Skeletal muscle tissue (tissue), 3 donors: ENCODE measurements at regions not wholly inside any gene's neighbourhood (a gene's known extent, or its start where the extent isn't known, plus 50 kb on each side); places are given as distances from the start of the nearest gene placed in this dataset.
"Not testable (repeated sequence)": the region's sequence is repeated elsewhere in the genome, so short reads cannot be mapped to it uniquely, and the experiment has no call there.

Source experiments
- H3K27ac ChIP-seq: one replicate; pipeline ENCODE4 v1.7.0; 2013; ENCODE audit warnings: mild to moderate bottlenecking, low read depth, low read length, inconsistent platforms
- H3K27me3 ChIP-seq, 3 donors: one replicate each; pipeline ENCODE4 v1.7.0; 2013; ENCODE audit warnings: low read length in 3 of 3; ENCODE audit not compliant: control insufficient read depth in 3 of 3, insufficient read depth in 3 of 3
- H3K36me3 ChIP-seq, 3 donors: one replicate each; pipeline ENCODE4 v1.7.0; 2013; ENCODE audit warnings: low read length in 3 of 3; ENCODE audit not compliant: control insufficient read depth in 3 of 3, insufficient read depth in 3 of 3
- H3K4me1 ChIP-seq, 3 donors: one replicate each; pipeline ENCODE4 v1.7.0; 2013; ENCODE audit warnings: low read length in 3 of 3, mild to moderate bottlenecking in 3 of 3; ENCODE audit not compliant: control insufficient read depth in 3 of 3, insufficient read depth in 3 of 3
- H3K4me3 ChIP-seq, 3 donors: one replicate each; pipeline ENCODE4 v1.7.0; 2013; ENCODE audit warnings: low read length in 3 of 3
- H3K9ac ChIP-seq, 3 donors: one replicate each; pipeline ENCODE4 v1.7.0; 2013; ENCODE audit warnings: low read length in 3 of 3, mild to moderate bottlenecking in 3 of 3, moderate library complexity in 2 of 3, low read depth in 1 of 3
- H3K9me3 ChIP-seq, 3 donors: one replicate each; pipeline ENCODE4 v1.7.0; 2013; ENCODE audit warnings: low read length in 3 of 3; ENCODE audit not compliant: control insufficient read depth in 3 of 3
- donor health status: Osteomylitis.

- no peaks in the 10 kb centered on the region for H3K36me3 ChIP-seq
- no peaks in the 10 kb centered on the region for H3K4me1 ChIP-seq
- no peak overlapping the region for H3K9ac ChIP-seq
- no peaks in the 10 kb centered on the region for H3K27me3 ChIP-seq
- H3K4me3 ChIP-seq, result no peak overlapping the region
- H3K27ac ChIP-seq, result no peak overlapping the region
- H3K9me3 ChIP-seq, result no peaks in the 10 kb centered on the region
These were observed 729.1 kb downstream of the STPG2 start for GRCh38 chr4:97414161-97414560.

GRCh38 chr4:97432551-97432950 is 710.7 kb downstream of the STPG2 start:
- Histone ChIP-seq H3K9me3 (no peaks in the 10 kb centered on the region), H3K4me1 (no peaks in the 10 kb centered on the region), H3K4me3 (no peak overlapping the region), H3K9ac (no peak overlapping the region), H3K36me3 (no peaks in the 10 kb centered on the region), H3K27me3 (no peaks in the 10 kb centered on the region), H3K27ac (no peak overlapping the region)

GRCh38 chr4:97437998-97438705 is 705.1 kb downstream of the STPG2 start:
- H3K27ac ChIP-seq, H3K9me3 ChIP-seq, H3K36me3 ChIP-seq, H3K4me3 ChIP-seq, H3K9ac ChIP-seq, H3K27me3 ChIP-seq, H3K4me1 ChIP-seq: not testable (repeated sequence)

GRCh38 chr4:97453186-97453585 is 690.1 kb downstream of the STPG2 start:
- Histone ChIP-seq H3K27me3 (no peaks in the 10 kb centered on the region), H3K4me3 (no peak overlapping the region), H3K9me3 (peaks cover 0 to 3% (median 0%) of the 10 kb centered on the region in 3 donors), H3K4me1 (no peaks in the 10 kb centered on the region), H3K27ac (no peak overlapping the region), H3K36me3 (no peaks in the 10 kb centered on the region), H3K9ac (no peak overlapping the region)

- Histone ChIP-seq H3K27me3 (no peaks in the 10 kb centered on the region), H3K36me3 (no peaks in the 10 kb centered on the region), H3K9me3 (peaks cover 0 to 3% (median 0%) of the 10 kb centered on the region in 3 donors), H3K9ac (no peak overlapping the region), H3K4me1 (no peaks in the 10 kb centered on the region), H3K4me3 (no peak overlapping the region), H3K27ac (no peak overlapping the region)
These were observed 686.0 kb downstream of the STPG2 start for GRCh38 chr4:97457253-97457652.

GRCh38 chr4:97468272-97468671 is 675.0 kb downstream of the STPG2 start:
- H3K9ac ChIP-seq, result no peak overlapping the region
- no peaks in the 10 kb centered on the region for H3K36me3 ChIP-seq
- no peak overlapping the region for H3K4me3 ChIP-seq

GRCh38 chr4:97475621-97476020 is 667.7 kb downstream of the STPG2 start:
- Histone ChIP-seq H3K27ac (no peak overlapping the region), H3K9ac (no peak overlapping the region), H3K27me3 (no peaks in the 10 kb centered on the region), H3K4me1 (no peaks in the 10 kb centered on the region), H3K9me3 (no peaks in the 10 kb centered on the region), H3K36me3 (no peaks in the 10 kb centered on the region), H3K4me3 (no peak overlapping the region)

More at GRCh38 chr4:97468272-97468671, 675.0 kb downstream of the STPG2 start:
- Histone ChIP-seq H3K4me1 (no peaks in the 10 kb centered on the region), H3K27me3 (no peaks in the 10 kb centered on the region), H3K27ac (no peak overlapping the region), H3K9me3 (no peaks in the 10 kb centered on the region)

- Histone ChIP-seq H3K4me3 (no peak overlapping the region), H3K9me3 (no peaks in the 10 kb centered on the region), H3K27me3 (no peaks in the 10 kb centered on the region), H3K36me3 (no peaks in the 10 kb centered on the region), H3K27ac (no peak overlapping the region), H3K9ac (no peak overlapping the region), H3K4me1 (no peaks in the 10 kb centered on the region)
These were observed 665.3 kb downstream of the STPG2 start for GRCh38 chr4:97477974-97478373.

GRCh38 chr4:97479388-97479787 is 663.9 kb downstream of the STPG2 start:
- Histone ChIP-seq H3K4me3 (no peak overlapping the region), H3K27me3 (no peaks in the 10 kb centered on the region), H3K9ac (no peak overlapping the region), H3K9me3 (no peaks in the 10 kb centered on the region), H3K36me3 (no peaks in the 10 kb centered on the region), H3K4me1 (no peaks in the 10 kb centered on the region), H3K27ac (no peak overlapping the region)

- no peaks in the 10 kb centered on the region for H3K27me3 ChIP-seq
- H3K9ac ChIP-seq, result no peak overlapping the region
- no peaks in the 10 kb centered on the region for H3K4me1 ChIP-seq
- no peak overlapping the region for H3K4me3 ChIP-seq
- no peaks in the 10 kb centered on the region for H3K9me3 ChIP-seq
- no peak overlapping the region for H3K27ac ChIP-seq
- no peaks in the 10 kb centered on the region for H3K36me3 ChIP-seq
These were observed 651.4 kb downstream of the STPG2 start for GRCh38 chr4:97491856-97492255.
